Neuronal stem cell (in vitro differentiated cells): ENCODE measurements at regions not wholly inside any gene's neighbourhood (a gene's known extent, or its start where the extent isn't known, plus 50 kb on each side); places are given as distances from the start of the nearest gene placed in this dataset.

ENCODE experiments used
- DNase-seq: peaks from one replicate; pipeline ENCODE4 v3.0.0-alpha.2; 2013; ENCODE audit warnings: low spot score
- H2AFZ ChIP-seq: one replicate; pipeline ENCODE4 v1.6.1; 2013; ENCODE audit warnings: mild to moderate bottlenecking, low read length, inconsistent platforms
- H2AK5ac ChIP-seq: 2 replicates; pipeline ENCODE4 v1.6.1; 2013; ENCODE audit warnings: low read depth, mild to moderate bottlenecking, inconsistent platforms, low read length, moderate library complexity, mixed read lengths
- H2BK120ac ChIP-seq: 2 replicates; pipeline ENCODE4 v1.6.1; 2013; ENCODE audit warnings: low read depth, mild to moderate bottlenecking, inconsistent platforms, low read length, moderate library complexity, mixed read lengths
- H2BK12ac ChIP-seq: one replicate; pipeline ENCODE4 v1.6.1; 2013; ENCODE audit warnings: low read length, inconsistent platforms
- H2BK15ac ChIP-seq: 2 replicates; pipeline ENCODE4 v1.6.1; 2013; ENCODE audit warnings: mild to moderate bottlenecking, low read length, inconsistent platforms, mixed read lengths
- H2BK5ac ChIP-seq: one replicate; pipeline ENCODE4 v1.6.1; 2013; ENCODE audit warnings: inconsistent platforms, mild to moderate bottlenecking, low read length, moderate library complexity
- H3K14ac ChIP-seq: one replicate; pipeline ENCODE4 v1.6.1; 2013; ENCODE audit warnings: low read length, inconsistent platforms
- H3K18ac ChIP-seq: 2 replicates; pipeline ENCODE4 v1.6.1; 2013; ENCODE audit warnings: low read length, inconsistent platforms
- H3K23ac ChIP-seq: 2 replicates; pipeline ENCODE4 v1.6.1; 2013; ENCODE audit warnings: low read depth, mild to moderate bottlenecking, mixed read lengths, low read length, inconsistent platforms; ENCODE audit not compliant: poor library complexity
- H3K27ac ChIP-seq: replicated peaks from 3 replicates; pipeline ENCODE4 v1.5.1; 2013; ENCODE audit warnings: low read length, inconsistent platforms
- H3K27me3 ChIP-seq, 3 experiments: 2 replicates each; pipeline ENCODE4 v1.6.1; 2013; ENCODE audit warnings: low read length in 3 of 3, mild to moderate bottlenecking in 2 of 3, inconsistent platforms in 1 of 3, low read depth in 1 of 3, mixed read lengths in 1 of 3, moderate library complexity in 1 of 3; ENCODE audit not compliant: control insufficient read depth in 3 of 3, insufficient read depth in 3 of 3
- H3K36me3 ChIP-seq, 2 donors: replicated peaks in 1 of 2; 2 replicates each; pipeline ENCODE4 v1.6.1; 2013; ENCODE audit warnings: low read length in 2 of 2; ENCODE audit not compliant: control insufficient read depth in 2 of 2, insufficient read depth in 2 of 2
- H3K4ac ChIP-seq: 2 replicates; pipeline ENCODE4 v1.6.1; 2013; ENCODE audit warnings: inconsistent platforms, mild to moderate bottlenecking, low read length, moderate library complexity
- H3K4me1 ChIP-seq, 2 donors: 1 replicate in 1 of 2; 2 replicates in 1 of 2; pipeline ENCODE4 v1.6.1; 2013; ENCODE audit warnings: low read length in 2 of 2, low read depth in 1 of 2; ENCODE audit not compliant: control insufficient read depth in 2 of 2, insufficient read depth in 1 of 2
- H3K4me2 ChIP-seq: one replicate; pipeline ENCODE4 v1.6.1; 2013; ENCODE audit warnings: mild to moderate bottlenecking, low read length, inconsistent platforms; ENCODE audit not compliant: insufficient read depth, poor library complexity, severe bottlenecking
- H3K4me3 ChIP-seq, 2 donors: 2 replicates each; pipeline ENCODE4 v1.5.1; 2013; ENCODE audit warnings: low read length in 2 of 2, mild to moderate bottlenecking in 2 of 2, inconsistent platforms in 1 of 2, moderate library complexity in 1 of 2
- H3K79me1 ChIP-seq: one replicate; pipeline ENCODE4 v1.6.1; 2013; ENCODE audit warnings: low read depth, mild to moderate bottlenecking, inconsistent platforms, low read length, moderate library complexity
- H3K9ac ChIP-seq: one replicate; pipeline ENCODE4 v1.6.1; 2013; ENCODE audit warnings: mild to moderate bottlenecking, low read depth, low read length, inconsistent platforms; ENCODE audit not compliant: poor library complexity
- H3K9me3 ChIP-seq, 2 donors: replicated peaks in 1 of 2; 2 replicates each; pipeline versions ENCODE3 to v1.6.1; 2013; ENCODE audit warnings: low read length in 2 of 2, mild to moderate bottlenecking in 2 of 2, inconsistent platforms in 1 of 2, low read depth in 1 of 2, mixed read lengths in 1 of 2, moderate library complexity in 1 of 2; ENCODE audit not compliant: control insufficient read depth in 2 of 2, insufficient read depth in 1 of 2
- H4K8ac ChIP-seq: one replicate; pipeline ENCODE4 v1.6.1; 2013; ENCODE audit warnings: low read depth, mild to moderate bottlenecking, inconsistent platforms, low read length, moderate library complexity
- H4K91ac ChIP-seq: one replicate; pipeline ENCODE4 v1.6.1; 2013; ENCODE audit warnings: low read length, low read depth, mild to moderate bottlenecking, inconsistent platforms; ENCODE audit not compliant: poor library complexity
- WGBS, 2 donors: extraction: QIAGEN DNeasy Blood & Tissue Kit; methylation state at CpG; one replicate each; pipeline ENCODE4 v1.1.7; 2013; ENCODE audit warnings: missing lambda C conversion rate in 2 of 2, mixed read lengths in 1 of 2; ENCODE audit not compliant: insufficient read length in 2 of 2, insufficient replicate concordance in 1 of 2; ENCODE audit errors: extremely low coverage in 2 of 2; 5-methylcytosine and 5-hydroxymethylcytosine counted together

- DNase-seq, result no peak
- H3K36me3 ChIP-seq, result no peaks in the 10 kb centered on the region
- no peak overlapping the region for H3K23ac ChIP-seq
- no peaks in the 10 kb centered on the region for H3K79me1 ChIP-seq
- no peak overlapping the region for H3K4ac ChIP-seq
- H2BK5ac ChIP-seq, result no peak overlapping the region
- no peak overlapping the region for H4K8ac ChIP-seq
- H3K27ac ChIP-seq, result no peak overlapping the region
- no peak overlapping the region for H2AFZ ChIP-seq
- H2BK120ac ChIP-seq, result no peak overlapping the region
- H2BK15ac ChIP-seq, result no peak overlapping the region
- WGBS, 2 donors, result no CpG with 5 or more reads among the region's 2 CpGs
- no peak overlapping the region for H3K14ac ChIP-seq
- H3K4me3 ChIP-seq, result no peak overlapping the region
- no peaks in the 10 kb centered on the region for H3K27me3 ChIP-seq
- H3K4me1 ChIP-seq, result no peaks in the 10 kb centered on the region
- no peak overlapping the region for H4K91ac ChIP-seq
- H2BK12ac ChIP-seq, result no peak overlapping the region
- no peak overlapping the region for H3K4me2 ChIP-seq
- no peak overlapping the region for H3K18ac ChIP-seq
- H3K9ac ChIP-seq, result no peak overlapping the region
- no peaks in the 10 kb centered on the region for H3K9me3 ChIP-seq
- no peak overlapping the region for H2AK5ac ChIP-seq
These were observed 536.1 kb downstream of the MEI4 start for GRCh38 chr6:78188891-78189290.

DNA sequence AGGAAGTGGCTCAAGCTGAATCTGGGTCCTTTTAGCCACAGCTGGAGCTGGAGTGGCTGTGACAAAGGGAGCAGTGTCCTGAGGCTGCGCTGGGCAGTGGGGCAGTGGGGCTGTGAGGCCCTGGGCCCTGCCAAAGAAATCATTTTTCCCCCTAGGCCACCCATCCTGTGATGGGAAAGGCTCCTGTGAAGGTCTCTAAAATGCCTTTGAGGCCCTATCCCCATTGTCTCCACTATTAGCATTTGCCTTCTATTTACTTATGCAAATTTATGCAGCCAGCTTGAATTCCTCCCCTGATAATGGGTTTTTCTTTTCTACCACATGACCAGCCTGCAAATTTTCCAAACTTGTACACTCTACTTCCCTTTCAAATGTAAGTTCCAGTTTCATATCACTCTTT lies 539.2 kb downstream of the MEI4 start:
- H2AK5ac ChIP-seq, result no peak overlapping the region
- WGBS, 2 donors, result no CpG with 5 or more reads among the region's 1 CpG
- no peaks in the 10 kb centered on the region for H3K4me1 ChIP-seq
- no peak overlapping the region for H2BK15ac ChIP-seq
- H3K4me3 ChIP-seq, result no peak overlapping the region
- H3K23ac ChIP-seq, result no peak overlapping the region
- no peaks in the 10 kb centered on the region for H3K27me3 ChIP-seq
- no peak overlapping the region for H3K4me2 ChIP-seq
- no peaks in the 10 kb centered on the region for H3K36me3 ChIP-seq
- no peak overlapping the region for H2BK5ac ChIP-seq
- no peaks in the 10 kb centered on the region for H3K79me1 ChIP-seq
- peak overlapping the region; percentile 6 for H3K18ac ChIP-seq
- no peak overlapping the region for H4K8ac ChIP-seq
- H3K27ac ChIP-seq, result no peak overlapping the region
- no peaks in the 10 kb centered on the region for H3K9me3 ChIP-seq
- no peak overlapping the region for H2AFZ ChIP-seq
- H4K91ac ChIP-seq, result no peak overlapping the region
- DNase-seq, result no peak
- peak overlapping the region; percentile 25 for H3K14ac ChIP-seq
- no peak overlapping the region for H2BK120ac ChIP-seq
- H3K4ac ChIP-seq, result no peak overlapping the region
- H3K9ac ChIP-seq, result no peak overlapping the region
- no peak overlapping the region for H2BK12ac ChIP-seq

GRCh38 chr6:78199044-78199443 lies 546.2 kb downstream of the MEI4 start:
- Histone ChIP-seq H3K4me1 (no peaks in the 10 kb centered on the region), H4K8ac (no peak overlapping the region), H3K18ac (no peak overlapping the region), H2BK12ac (no peak overlapping the region), H3K9ac (no peak overlapping the region), H3K36me3 (no peaks in the 10 kb centered on the region), H4K91ac (no peak overlapping the region), H2BK15ac (no peak overlapping the region), H3K23ac (no peak overlapping the region), H2BK120ac (no peak overlapping the region), H3K27ac (no peak overlapping the region), H3K4me3 (no peak overlapping the region), H3K4ac (no peak overlapping the region), H3K27me3 (no peaks in the 10 kb centered on the region), H3K79me1 (no peaks in the 10 kb centered on the region), H2AK5ac (no peak overlapping the region), H2BK5ac (no peak overlapping the region), H3K9me3 (no peaks in the 10 kb centered on the region), H3K14ac (no peak overlapping the region), H3K4me2 (no peak overlapping the region), H2AFZ (no peak overlapping the region)
- DNase-seq, result no peak
- no CpG with 5 or more reads among the region's 5 CpGs for WGBS, 2 donors

DNA sequence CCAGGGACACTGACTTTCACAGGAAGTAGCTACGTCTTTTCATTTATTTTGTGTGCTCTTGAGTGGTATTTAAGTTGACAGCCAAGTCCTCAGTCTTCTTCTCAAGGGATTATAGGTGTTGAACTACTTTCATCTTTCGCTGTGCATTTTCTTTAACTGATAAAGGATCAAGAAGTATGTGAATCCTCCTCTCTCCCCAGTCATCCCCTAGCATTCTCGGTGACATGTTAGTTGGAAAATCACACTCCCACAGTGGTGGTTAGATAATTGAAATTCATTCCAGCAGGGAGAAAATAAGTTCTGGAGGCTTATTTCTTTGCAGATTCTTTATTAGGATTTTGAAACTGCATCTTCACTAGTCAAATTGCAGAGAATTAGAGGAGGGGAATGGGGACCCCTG lies 569.4 kb downstream of the MEI4 start:
- H3K36me3 ChIP-seq, result no peaks in the 10 kb centered on the region
- WGBS, 2 donors, result no CpG with 5 or more reads among the region's 3 CpGs
- H2AK5ac ChIP-seq, result no peak overlapping the region
- H3K4ac ChIP-seq, result no peak overlapping the region
- no peak overlapping the region for H3K18ac ChIP-seq
- no peak overlapping the region for H3K27ac ChIP-seq
- no peak overlapping the region for H2AFZ ChIP-seq
- no peak overlapping the region for H3K14ac ChIP-seq
- H4K91ac ChIP-seq, result no peak overlapping the region
- no peaks in the 10 kb centered on the region for H3K27me3 ChIP-seq
- H3K23ac ChIP-seq, result no peak overlapping the region
- no peak overlapping the region for H2BK5ac ChIP-seq
- H3K79me1 ChIP-seq, result no peaks in the 10 kb centered on the region
- H3K4me3 ChIP-seq, result no peak overlapping the region
- no peak for DNase-seq
- no peak overlapping the region for H3K9ac ChIP-seq
- H3K9me3 ChIP-seq, result no peaks in the 10 kb centered on the region
- no peak overlapping the region for H4K8ac ChIP-seq
- H2BK120ac ChIP-seq, result no peak overlapping the region
- no peak overlapping the region for H2BK12ac ChIP-seq
- no peaks in the 10 kb centered on the region for H3K4me1 ChIP-seq
- no peak overlapping the region for H3K4me2 ChIP-seq
- no peak overlapping the region for H2BK15ac ChIP-seq
